GM12864 (cell line): ENCODE measurements at regions not wholly inside any gene's neighbourhood (a gene's known extent, or its start where the extent isn't known, plus 50 kb on each side); places are given as distances from the start of the nearest gene placed in this dataset.

Experiments
- DNase-seq: peaks from one replicate; pipeline ENCODE4 v3.0.0-alpha.2; 2011; ENCODE audit warnings: low read depth
- H3K4me3 ChIP-seq: 2 replicates; pipeline ENCODE4 v1.5.1; 2011; ENCODE audit warnings: mild to moderate bottlenecking, low read depth, low read length, control low read depth
- TF ChIP-seq, protein P1 (sequence below): IDR thresholded peaks from 2 replicates; pipeline ENCODE4 v1.5.1; 2011; ENCODE audit warnings: low read depth, mild to moderate bottlenecking, moderate library complexity, low read length, control low read depth, inconsistent platforms; ENCODE audit errors: missing control alignments

DNA sequence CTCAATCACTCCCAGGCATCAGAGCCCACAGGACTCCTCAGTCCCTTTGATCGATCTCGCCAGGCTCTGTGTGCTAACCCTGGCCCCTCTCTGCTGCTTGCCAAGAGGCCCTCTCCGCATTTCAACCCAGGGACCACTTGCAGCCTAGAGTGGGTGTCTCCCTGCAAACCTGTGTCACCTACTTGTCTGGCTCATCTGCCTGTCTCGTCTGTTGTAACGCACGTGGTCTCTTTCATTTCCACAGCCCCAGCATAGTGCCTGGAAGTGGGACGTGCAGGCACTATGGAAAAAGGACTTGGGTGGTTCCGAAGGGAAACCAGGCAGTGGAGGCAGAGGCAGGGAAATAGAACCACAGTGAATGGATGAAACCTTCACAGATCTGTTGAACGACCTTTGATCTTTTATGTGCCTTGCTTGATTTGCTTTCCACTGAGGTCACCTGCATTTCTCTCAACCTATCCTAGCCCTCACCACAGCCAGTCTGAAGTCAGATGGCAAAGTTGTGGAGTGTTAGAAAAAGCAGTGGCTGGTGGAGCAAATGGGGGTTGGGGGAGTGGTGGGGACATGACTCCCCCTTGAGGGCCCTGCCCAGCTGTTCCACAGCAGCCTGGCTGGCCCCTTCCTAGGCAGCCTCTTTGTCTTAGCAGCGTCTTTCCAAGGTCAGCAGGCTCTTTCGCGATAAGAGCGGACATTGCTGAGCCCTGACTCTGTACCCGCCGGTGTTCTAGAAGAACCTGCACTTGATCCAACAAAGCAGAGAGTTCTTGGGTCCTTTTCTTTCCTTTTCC is 55.8 kb upstream of the TAGAP start:
- TF ChIP-seq, protein P1, sequence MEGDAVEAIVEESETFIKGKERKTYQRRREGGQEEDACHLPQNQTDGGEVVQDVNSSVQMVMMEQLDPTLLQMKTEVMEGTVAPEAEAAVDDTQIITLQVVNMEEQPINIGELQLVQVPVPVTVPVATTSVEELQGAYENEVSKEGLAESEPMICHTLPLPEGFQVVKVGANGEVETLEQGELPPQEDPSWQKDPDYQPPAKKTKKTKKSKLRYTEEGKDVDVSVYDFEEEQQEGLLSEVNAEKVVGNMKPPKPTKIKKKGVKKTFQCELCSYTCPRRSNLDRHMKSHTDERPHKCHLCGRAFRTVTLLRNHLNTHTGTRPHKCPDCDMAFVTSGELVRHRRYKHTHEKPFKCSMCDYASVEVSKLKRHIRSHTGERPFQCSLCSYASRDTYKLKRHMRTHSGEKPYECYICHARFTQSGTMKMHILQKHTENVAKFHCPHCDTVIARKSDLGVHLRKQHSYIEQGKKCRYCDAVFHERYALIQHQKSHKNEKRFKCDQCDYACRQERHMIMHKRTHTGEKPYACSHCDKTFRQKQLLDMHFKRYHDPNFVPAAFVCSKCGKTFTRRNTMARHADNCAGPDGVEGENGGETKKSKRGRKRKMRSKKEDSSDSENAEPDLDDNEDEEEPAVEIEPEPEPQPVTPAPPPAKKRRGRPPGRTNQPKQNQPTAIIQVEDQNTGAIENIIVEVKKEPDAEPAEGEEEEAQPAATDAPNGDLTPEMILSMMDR: no peak
- DNase-seq: no peak

DNA sequence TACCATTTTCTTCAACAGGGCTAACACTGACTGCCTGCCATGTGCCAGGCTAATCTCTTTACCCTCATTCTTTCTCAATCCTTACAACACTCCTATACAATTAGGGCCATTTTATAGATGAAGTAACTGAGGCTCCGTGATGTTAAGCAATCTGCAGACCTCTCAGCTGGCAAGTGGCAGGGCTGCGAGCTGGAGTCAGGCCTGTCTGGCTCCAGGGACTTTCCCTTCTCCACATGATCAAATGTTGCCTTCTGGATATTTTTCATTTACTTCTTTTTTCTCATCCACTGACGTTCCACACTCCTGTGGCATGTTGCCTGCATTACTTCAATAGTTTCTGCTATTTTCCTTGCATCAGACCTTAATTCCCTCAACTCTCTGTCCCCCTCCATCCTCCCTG is 55.2 kb upstream of the TAGAP start:
- no peak for DNase-seq
- TF ChIP-seq, protein P1: no peak
- H3K4me3 ChIP-seq: no peak overlapping the region

More for the DNA sequence above, 55.8 kb upstream of the TAGAP start:
- no peak overlapping the region for H3K4me3 ChIP-seq

DNA sequence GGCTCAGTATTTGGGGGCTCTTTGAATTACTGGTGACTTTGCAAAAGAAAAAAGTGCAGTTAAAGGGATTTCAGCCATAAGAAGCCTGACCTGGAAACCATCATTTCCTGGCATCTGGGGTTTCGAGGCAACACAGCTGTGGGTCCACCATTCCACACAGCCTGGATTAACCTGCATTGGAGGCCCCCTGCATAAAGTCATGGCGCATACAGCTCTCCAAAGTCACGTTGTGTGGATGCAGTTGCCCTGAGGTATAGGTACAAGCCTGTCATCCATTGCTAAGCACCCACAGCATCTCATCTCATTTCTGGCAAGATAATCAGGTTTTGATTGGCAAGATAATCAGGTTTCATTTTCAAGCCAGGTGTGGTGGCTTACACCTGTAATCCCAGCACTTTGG is 54.5 kb upstream of the TAGAP start:
- H3K4me3 ChIP-seq: no peak overlapping the region
- no peak for DNase-seq
- TF ChIP-seq, protein P1: no peak

DNA sequence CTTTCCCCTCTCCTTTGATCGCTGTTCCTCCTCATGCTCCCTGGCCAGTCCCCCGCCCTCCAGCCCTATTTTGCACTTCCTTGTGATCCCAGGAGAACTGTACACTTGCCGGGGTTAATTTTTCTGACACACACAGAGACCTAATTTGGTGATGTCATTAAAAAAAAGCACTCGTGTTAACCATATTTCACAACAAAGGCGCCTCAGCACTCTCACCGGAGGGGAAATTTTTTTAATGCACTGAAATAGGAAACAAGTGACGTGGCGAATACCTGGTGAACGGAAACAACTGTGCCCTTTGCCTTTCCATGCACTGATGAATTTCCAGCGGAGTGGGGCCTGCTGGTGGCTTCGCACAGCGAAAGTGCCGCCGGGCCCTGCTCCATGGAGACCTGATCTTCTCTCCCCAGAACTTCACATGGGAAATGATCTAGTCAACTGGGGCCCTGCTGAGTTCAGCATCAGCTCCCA is 53.9 kb upstream of the TAGAP start:
- TF ChIP-seq, protein P1: no peak
- no peak overlapping the region for H3K4me3 ChIP-seq
- no peak for DNase-seq

DNA sequence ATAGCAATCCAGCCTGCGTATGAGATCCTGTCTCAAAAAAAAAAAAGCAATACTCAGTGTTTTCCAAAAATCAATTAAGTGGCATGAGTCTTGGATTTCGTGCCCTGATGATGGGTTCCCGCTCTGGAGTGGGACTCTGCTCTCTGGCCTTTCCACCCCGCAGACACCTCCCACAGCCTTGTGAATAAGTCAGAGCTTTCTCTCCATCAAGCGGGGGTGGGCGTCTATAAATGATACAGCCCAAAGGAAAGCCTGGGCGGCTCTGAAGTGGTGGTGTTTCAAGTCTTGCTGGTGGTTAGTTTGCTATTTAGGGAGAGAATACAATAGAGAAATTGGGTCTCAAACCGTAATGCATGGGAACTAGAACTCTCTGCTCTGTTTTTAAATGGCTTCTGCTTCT is 52.5 kb upstream of the TAGAP start:
- no peak for DNase-seq
- no peak overlapping the region for H3K4me3 ChIP-seq
- TF ChIP-seq, protein P1: no peak

DNA sequence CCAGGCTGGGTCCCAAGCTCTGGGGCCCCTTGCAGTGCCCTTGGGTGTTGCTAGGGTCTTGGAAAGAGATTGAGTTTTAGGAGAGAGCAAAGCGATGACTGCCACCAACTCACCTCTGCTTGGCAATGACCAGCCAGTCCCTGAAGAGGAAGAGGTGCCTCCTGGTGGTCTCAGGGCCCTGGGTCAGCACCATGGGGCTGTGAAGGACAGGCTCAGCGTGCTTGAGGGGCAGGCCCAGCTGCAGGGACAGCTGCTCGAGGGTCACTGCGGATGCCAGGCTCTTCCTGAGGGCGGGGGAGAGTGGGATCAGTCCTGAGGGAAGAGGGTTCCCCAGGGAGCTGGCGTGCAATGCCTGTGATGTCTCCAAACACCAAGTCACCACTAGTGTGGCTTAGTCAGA is 50.8 kb upstream of the TAGAP start:
- DNase-seq: no peak
- TF ChIP-seq, protein P1: no peak
- no peak overlapping the region for H3K4me3 ChIP-seq
